ENCODE measurements at regions not wholly inside any gene's neighbourhood (a gene's known extent, or its start where the extent isn't known, plus 50 kb on each side); places are given as distances from the start of the nearest gene placed in this dataset.

DNA sequence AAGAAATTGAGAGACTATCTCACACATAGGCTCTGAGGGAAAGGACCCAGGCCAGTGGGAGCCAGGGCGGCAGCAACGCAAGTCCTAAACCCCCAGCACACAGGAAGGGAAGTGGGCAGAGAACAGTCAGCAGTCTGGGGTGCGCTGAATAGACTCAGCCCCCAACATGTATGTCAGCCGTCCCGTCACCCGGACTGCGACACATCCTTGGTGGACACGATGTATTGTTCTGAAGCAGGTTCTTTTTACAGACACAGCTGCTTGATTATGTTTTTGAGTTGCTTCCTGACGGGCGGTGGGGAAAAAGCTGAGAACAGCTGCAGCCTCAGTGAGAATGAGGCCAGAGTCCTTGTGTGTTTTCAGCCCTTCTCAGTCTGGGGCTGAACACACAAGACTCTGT is 64.1 kb upstream of the CXCL14 start:
- no peak for DNase-seq (ENCODE audit: low read depth in 2 of 2)
- TF ChIP-seq, protein P1, sequence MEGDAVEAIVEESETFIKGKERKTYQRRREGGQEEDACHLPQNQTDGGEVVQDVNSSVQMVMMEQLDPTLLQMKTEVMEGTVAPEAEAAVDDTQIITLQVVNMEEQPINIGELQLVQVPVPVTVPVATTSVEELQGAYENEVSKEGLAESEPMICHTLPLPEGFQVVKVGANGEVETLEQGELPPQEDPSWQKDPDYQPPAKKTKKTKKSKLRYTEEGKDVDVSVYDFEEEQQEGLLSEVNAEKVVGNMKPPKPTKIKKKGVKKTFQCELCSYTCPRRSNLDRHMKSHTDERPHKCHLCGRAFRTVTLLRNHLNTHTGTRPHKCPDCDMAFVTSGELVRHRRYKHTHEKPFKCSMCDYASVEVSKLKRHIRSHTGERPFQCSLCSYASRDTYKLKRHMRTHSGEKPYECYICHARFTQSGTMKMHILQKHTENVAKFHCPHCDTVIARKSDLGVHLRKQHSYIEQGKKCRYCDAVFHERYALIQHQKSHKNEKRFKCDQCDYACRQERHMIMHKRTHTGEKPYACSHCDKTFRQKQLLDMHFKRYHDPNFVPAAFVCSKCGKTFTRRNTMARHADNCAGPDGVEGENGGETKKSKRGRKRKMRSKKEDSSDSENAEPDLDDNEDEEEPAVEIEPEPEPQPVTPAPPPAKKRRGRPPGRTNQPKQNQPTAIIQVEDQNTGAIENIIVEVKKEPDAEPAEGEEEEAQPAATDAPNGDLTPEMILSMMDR (conservative IDR thresholded peaks at IDR 0.05 in 1 of 2, IDR thresholded peaks at IDR 0.05 in 1 of 2; ENCODE audit: low read depth in 1 of 2, low read length in 2 of 2), result no peak
- TF ChIP-seq EZH2 (IDR thresholded peaks at IDR 0.05; ENCODE audit: low read length, missing control alignments), result no peak
- H3K27ac ChIP-seq (ENCODE audit: insufficient read depth, low read length), result no peak overlapping the region

DNA sequence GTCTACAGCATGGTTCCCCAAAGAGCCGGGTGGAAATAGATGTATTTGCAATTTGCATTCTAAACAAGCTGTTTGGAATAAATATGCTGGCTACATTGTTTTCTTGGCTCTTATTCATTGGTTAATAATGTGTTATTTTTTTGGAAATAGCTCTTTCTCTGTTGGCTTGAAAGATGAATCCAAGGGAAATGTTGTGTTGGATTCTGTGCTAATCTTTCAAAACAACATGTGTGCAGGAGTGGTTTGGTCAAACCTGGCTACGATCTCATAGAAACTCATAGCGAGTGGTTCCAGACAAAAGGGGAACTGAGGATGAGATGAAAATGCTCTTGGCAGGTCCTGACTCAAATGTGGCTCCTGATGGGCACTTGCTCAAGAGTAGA is 63.7 kb upstream of the CXCL14 start:
- Histone ChIP-seq H3K79me2 (ENCODE audit: control insufficient read depth, insufficient read depth, low read length) (no peaks in the 10 kb centered on the region), H3K9ac (ENCODE audit: insufficient read depth, low read length) (no peak overlapping the region), H2AFZ (ENCODE audit: low read length) (no peak overlapping the region), H3K4me1 (ENCODE audit: control insufficient read depth, extremely low read depth, insufficient read depth, low read length) (no peaks in the 10 kb centered on the region), H3K36me3 (ENCODE audit: control insufficient read depth, insufficient read depth, low read length) (no peaks in the 10 kb centered on the region), H3K4me2 (ENCODE audit: extremely low read depth, insufficient read depth, low read length) (no peak overlapping the region), H3K27me3 (ENCODE audit: control insufficient read depth, insufficient read depth, low read length) (no peaks in the 10 kb centered on the region), H4K20me1 (ENCODE audit: control insufficient read depth, extremely low read depth, insufficient read depth, low read length) (no peaks in the 10 kb centered on the region), H3K27ac (ENCODE audit: insufficient read depth, low read length) (no peak overlapping the region), H3K9me3 (ENCODE audit: control insufficient read depth, insufficient read depth, low read depth, low read length) (no peaks in the 10 kb centered on the region), H3K4me3 (replicated peaks in 1 of 4; ENCODE audit: control extremely low read depth in 1 of 4, insufficient read depth in 1 of 4, low read depth in 3 of 4, low read length in 4 of 4) (no peak overlapping the region)
- DNase-seq (ENCODE audit: low read depth in 2 of 2), result no peak
- TF ChIP-seq, protein P1 (conservative IDR thresholded peaks at IDR 0.05 in 1 of 2, IDR thresholded peaks at IDR 0.05 in 1 of 2; ENCODE audit: low read depth in 1 of 2, low read length in 2 of 2), result no peak
- no peak for TF ChIP-seq EZH2 (IDR thresholded peaks at IDR 0.05; ENCODE audit: low read length, missing control alignments)

More for the DNA sequence above, 64.1 kb upstream of the CXCL14 start:
- no peak overlapping the region for H3K4me2 ChIP-seq (ENCODE audit: extremely low read depth, insufficient read depth, low read length)
- no peak overlapping the region for H3K9ac ChIP-seq (ENCODE audit: insufficient read depth, low read length)
- no peaks in the 10 kb centered on the region for H3K79me2 ChIP-seq (ENCODE audit: control insufficient read depth, insufficient read depth, low read length)
- H3K4me3 ChIP-seq (replicated peaks in 1 of 4; ENCODE audit: control extremely low read depth in 1 of 4, insufficient read depth in 1 of 4, low read depth in 3 of 4, low read length in 4 of 4), result no peak overlapping the region
- no peaks in the 10 kb centered on the region for H4K20me1 ChIP-seq (ENCODE audit: control insufficient read depth, extremely low read depth, insufficient read depth, low read length)
- no peaks in the 10 kb centered on the region for H3K9me3 ChIP-seq (ENCODE audit: control insufficient read depth, insufficient read depth, low read depth, low read length)
- H3K27me3 ChIP-seq (ENCODE audit: control insufficient read depth, insufficient read depth, low read length), result no peaks in the 10 kb centered on the region
- H2AFZ ChIP-seq (ENCODE audit: low read length), result no peak overlapping the region
- H3K4me1 ChIP-seq (ENCODE audit: control insufficient read depth, extremely low read depth, insufficient read depth, low read length), result no peaks in the 10 kb centered on the region
- no peaks in the 10 kb centered on the region for H3K36me3 ChIP-seq (ENCODE audit: control insufficient read depth, insufficient read depth, low read length)

DNA sequence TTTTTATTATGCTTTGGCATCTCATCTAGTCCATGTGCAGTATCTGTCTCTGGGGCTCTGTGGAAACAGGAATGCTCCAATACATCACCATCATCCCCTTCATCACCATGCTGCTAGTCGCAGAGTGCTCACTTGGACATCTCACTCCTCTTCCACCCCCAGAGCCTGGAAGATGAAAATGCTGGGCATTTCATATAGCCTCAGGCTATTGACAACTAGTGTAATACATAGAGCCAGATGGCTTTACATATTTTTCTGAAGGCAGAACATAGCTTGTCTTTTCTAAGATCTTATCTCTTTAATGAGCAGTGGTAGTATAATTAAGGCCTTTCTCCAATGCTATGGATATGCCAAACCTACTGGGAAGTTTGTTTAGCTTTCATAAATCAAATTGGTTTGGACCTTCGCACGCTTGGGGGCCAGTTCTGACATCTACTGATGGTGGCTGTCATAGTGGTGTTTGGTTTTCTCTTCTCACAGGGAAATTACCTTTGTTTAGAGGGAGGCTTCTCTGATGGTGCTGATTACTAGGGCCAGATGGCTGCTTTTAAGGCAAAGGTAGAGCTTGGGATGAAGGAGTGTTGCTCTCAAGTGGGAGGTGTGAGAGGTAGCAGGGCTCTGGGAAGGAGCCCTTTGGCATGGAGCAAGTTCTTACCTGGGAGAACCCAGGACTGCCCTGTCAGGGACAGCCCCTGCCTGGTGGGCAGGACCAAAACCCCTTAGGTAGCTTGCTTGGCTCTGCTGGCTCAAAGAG is 63.1 kb upstream of the CXCL14 start:
- H3K9ac ChIP-seq (ENCODE audit: insufficient read depth, low read length), result no peak overlapping the region
- no peak overlapping the region for H3K4me2 ChIP-seq (ENCODE audit: extremely low read depth, insufficient read depth, low read length)
- no peak overlapping the region for H3K4me3 ChIP-seq (replicated peaks in 1 of 4; ENCODE audit: control extremely low read depth in 1 of 4, insufficient read depth in 1 of 4, low read depth in 3 of 4, low read length in 4 of 4)
- no peaks in the 10 kb centered on the region for H3K4me1 ChIP-seq (ENCODE audit: control insufficient read depth, extremely low read depth, insufficient read depth, low read length)
- no peak overlapping the region for H3K27ac ChIP-seq (ENCODE audit: insufficient read depth, low read length)
- TF ChIP-seq EZH2 (IDR thresholded peaks at IDR 0.05; ENCODE audit: low read length, missing control alignments), result no peak
- TF ChIP-seq, protein P1 (conservative IDR thresholded peaks at IDR 0.05 in 1 of 2, IDR thresholded peaks at IDR 0.05 in 1 of 2; ENCODE audit: low read depth in 1 of 2, low read length in 2 of 2), result no peak
- no peaks in the 10 kb centered on the region for H4K20me1 ChIP-seq (ENCODE audit: control insufficient read depth, extremely low read depth, insufficient read depth, low read length)
- H3K36me3 ChIP-seq (ENCODE audit: control insufficient read depth, insufficient read depth, low read length), result no peaks in the 10 kb centered on the region
- no peak for DNase-seq (ENCODE audit: low read depth in 2 of 2)
- H3K79me2 ChIP-seq (ENCODE audit: control insufficient read depth, insufficient read depth, low read length), result no peaks in the 10 kb centered on the region
- no peaks in the 10 kb centered on the region for H3K27me3 ChIP-seq (ENCODE audit: control insufficient read depth, insufficient read depth, low read length)
- H3K9me3 ChIP-seq (ENCODE audit: control insufficient read depth, insufficient read depth, low read depth, low read length), result no peaks in the 10 kb centered on the region
- no peak overlapping the region for H2AFZ ChIP-seq (ENCODE audit: low read length)

Data from fibroblast of lung (primary cell).